ENCODE measurements at regions not wholly inside any gene's neighbourhood (a gene's known extent, or its start where the extent isn't known, plus 50 kb on each side); places are given as distances from the start of the nearest gene placed in this dataset.
"Not testable (repeated sequence)": the region's sequence is repeated elsewhere in the genome, so short reads cannot be mapped to it uniquely, and the experiment has no call there.

DNA sequence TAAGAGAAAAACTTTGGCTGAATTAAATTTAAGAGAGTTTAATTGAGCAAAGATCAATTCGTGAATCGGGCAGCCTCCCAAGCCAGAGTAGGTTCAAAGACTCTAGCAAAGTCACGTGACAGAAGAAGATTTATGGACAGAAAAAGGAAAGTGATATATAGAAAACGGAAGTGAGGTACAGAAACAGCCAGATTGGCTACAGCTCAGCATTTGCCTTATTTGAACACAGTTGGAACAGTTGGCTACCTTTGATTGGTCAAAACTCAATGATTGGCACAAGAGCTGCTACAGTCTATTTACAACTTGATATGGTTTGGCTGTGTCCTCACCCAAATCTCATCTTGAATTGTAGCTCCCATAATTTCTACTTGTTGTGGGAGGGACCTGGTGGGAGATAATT is 102.6 kb downstream of the PLG start:
- DNase-seq: no peak

DNA sequence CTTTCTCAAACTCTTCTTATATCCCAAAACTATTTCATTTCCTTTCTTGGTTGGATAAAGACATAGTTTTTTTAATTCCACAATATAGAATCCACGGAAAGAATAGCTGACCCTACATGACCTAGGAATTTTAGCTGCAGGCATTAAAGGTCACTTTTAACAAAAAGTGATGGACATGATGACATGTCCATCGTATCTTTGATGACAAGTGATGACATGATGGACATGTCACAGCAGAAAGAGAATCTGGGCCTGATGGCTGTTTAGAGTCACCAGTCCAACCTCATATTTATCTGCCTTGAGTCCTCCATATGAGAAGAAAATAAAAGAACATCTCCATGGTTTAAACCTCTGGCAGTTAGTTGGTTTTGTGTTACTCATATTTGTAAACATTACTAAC is 106.2 kb downstream of the PLG start:
- no peak for DNase-seq

GRCh38 chr6:160810238-160810637 is 108.2 kb downstream of the PLG start:
- DNase-seq: no peak

DNA sequence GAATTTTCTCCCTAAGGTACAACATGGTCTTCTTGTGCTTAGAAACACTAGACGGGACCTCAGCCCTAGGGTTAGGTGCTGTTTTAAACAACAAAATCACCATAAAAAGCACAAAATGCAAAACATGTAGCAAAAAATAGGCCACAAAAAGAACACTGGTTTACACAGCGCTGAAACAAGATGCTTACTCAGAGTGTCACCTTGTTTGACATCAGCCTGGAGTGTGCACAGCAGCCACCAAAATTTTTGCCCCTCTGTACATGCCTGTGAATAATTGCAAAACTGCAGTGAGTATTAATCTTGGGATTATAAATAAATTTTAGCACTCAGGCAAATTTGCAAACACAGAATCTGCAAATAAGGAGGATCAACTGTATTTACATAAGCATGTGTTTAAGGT is 110.1 kb downstream of the PLG start:
- no peak for DNase-seq

DNA sequence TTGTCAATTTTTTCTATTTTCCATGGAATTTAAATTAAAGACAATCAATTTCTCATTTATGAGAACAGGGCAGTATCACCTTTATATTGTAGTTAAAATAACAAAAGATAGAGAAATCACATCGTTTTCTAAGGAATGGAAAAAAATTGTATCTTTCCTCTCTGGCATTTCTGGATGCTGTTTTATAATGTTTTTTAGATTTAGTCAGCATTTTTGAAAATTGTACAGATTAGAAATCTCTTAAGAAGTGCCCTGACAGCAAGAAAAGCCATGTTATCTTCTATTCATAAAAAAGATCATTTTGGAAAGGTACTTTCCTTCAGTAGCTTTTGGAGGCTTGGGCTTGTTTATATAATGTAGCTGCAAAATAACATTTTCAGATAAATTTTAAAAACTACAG is 116.9 kb downstream of the PLG start:
- no peak for DNase-seq

- DNase-seq: not testable (repeated sequence)
These were observed 118.6 kb downstream of the PLG start for GRCh38 chr6:160820661-160821060.

GRCh38 chr6:160831739-160832138 is 129.7 kb downstream of the PLG start:
- DNase-seq: no peak

- DNase-seq: no peak
These were observed 130.4 kb downstream of the PLG start for GRCh38 chr6:160832422-160832821.

GRCh38 chr6:160837146-160837545 is 135.1 kb downstream of the PLG start:
- DNase-seq: no peak

DNA sequence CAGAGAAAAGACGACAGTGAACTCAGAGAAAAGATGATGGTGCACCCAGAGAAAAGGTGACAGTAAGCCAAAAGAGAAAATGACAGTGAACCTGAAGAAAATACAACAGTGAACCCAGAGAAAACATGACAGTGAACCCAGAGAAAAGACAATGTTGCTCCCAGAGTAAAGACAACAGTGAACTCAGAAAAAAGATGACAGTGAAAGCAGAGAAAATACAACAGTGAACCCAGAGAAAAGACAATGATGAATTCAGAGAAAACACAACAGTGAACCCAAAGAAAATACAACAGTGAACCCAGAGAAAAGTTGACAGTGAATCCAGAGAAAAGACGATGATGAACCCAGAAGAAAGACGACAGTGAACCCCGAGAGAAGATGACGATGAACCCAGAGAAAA is 140.5 kb upstream of the MAP3K4 start:
- no peak for DNase-seq

- DNase-seq: no peak
These were observed 137.6 kb upstream of the MAP3K4 start for GRCh38 chr6:160853946-160854345.

DNA sequence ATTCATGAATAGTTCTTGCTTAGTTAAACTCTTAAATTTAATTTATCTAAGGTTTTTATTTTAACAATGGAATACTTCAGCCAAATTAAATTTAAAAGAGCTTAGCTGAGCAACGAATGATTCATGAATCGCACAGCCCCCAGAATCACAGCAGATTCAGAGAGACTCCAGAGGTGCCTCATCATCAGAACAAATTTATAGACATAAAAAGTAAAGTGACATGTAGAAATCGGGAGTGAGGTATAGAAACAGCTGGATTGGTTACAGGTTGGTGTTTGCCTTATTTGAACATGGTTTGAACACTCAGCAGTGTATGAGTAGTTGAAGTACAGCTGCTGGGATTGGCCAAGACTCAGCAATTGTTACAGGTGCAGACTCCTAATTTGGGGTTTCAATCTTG is 132.7 kb upstream of the MAP3K4 start:
- no peak for DNase-seq

DNA sequence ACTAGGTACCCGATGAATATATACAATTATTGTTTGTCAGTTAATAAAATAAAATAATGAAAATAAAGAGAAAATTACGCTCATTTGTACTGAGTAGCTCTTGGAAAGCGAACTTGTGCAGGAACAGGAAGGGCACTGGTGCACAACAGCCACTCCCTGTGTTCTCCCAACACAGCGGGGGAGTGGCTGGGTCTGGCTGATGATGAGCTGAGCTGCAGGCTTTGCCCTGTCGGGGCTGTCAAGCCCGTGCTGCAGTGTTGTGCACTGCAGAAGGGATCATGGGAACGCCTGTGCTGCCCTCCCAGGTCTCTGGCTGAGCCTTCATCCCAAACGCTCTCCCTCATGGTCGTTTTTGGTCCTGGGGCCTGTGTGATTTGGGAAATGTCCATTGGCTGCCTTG is 131.7 kb upstream of the MAP3K4 start:
- no peak for DNase-seq

- no peak for DNase-seq
These were observed 129.7 kb upstream of the MAP3K4 start for GRCh38 chr6:160861824-160862223.

DNA sequence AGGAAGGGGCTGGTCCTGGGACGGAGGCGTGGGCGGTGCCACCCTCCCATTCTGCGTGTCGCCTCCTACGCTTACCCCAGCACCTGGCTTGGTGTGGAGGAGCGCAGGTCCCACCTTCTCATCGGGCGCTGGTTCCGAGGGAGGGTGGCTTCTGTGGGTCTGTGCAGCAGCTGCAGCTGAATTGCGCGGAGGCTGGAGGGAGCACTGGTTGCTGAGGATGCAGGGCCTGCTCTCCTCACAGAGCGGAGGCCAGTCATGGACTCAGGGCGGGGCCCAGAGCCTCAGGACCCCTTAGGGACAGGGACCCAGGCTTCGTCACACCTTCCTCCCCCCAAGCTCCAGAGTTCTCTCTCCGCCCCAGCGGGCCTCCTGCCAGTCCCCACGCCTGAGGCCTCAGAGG is 127.8 kb upstream of the MAP3K4 start:
- no peak for DNase-seq

DNA sequence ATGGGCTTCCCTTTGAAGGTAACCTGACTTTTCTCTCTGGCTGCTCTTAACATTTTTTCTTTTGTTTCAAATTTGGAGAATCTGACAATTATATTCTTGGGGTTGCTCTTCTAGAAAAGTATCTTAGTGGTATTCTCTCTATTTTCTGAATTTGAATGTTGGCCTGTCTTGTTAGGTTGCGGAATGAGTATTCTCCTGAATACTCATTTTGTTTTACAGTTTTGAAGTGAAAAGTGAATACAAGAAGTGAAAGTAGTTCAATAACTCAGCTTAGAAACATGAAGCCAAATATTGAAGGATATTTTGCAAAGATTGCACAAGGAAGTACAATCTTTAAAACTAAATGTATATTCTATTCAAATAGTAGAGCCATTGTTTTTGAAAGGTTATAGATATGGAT is 120.2 kb upstream of the MAP3K4 start:
- no peak for DNase-seq

DNA sequence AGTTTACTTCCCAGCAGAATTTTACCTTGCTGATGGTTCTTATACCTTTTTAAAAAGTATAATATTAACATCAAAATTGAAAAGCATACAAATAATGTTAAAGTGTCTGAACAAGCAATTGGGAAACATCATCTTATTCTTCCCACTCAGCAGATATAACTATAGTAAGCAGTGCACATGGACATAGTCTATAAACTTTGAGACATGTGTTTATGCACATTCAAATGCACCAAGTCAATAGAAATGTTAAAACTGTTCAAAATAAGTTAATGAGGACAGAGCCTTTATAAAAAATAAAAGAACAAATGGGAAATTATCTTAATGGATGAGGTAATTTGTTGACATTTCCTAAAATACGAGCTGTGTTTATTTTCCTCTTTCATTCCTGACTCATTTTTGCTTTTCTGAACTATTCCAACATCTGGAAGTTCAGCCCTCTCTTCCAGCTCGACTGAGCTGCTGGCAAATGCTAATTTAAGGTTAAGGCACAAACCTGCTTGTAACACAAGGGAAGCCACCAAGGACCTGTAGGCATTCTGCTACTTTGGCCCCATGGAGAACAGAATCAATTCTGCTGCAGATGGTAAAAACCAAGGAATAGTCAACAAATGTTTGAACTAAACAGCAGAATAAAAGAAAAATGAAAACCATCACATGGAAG is 110.3 kb upstream of the MAP3K4 start:
- no peak for DNase-seq

DNA sequence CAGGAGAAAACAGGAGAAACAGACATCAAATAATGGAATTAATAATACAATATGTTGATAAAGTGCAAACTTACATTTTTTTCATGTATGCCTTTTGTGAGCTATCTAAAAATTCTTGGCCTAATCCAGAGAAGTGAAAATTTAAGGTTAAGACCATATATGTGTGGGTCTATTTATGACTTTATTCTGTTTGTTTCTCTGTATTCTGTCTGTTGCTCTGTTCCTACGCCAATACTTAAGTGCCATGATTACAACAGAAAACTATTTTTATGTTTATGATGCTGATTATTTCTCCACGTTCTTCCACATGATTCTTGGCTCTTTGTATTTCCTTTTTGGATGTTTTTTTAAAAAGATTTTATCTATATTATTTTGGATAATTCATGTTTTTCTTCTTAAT is 109.6 kb upstream of the MAP3K4 start:
- no peak for DNase-seq

- DNase-seq: no peak
These were observed 108.7 kb upstream of the MAP3K4 start for GRCh38 chr6:160882791-160883279.

DNA sequence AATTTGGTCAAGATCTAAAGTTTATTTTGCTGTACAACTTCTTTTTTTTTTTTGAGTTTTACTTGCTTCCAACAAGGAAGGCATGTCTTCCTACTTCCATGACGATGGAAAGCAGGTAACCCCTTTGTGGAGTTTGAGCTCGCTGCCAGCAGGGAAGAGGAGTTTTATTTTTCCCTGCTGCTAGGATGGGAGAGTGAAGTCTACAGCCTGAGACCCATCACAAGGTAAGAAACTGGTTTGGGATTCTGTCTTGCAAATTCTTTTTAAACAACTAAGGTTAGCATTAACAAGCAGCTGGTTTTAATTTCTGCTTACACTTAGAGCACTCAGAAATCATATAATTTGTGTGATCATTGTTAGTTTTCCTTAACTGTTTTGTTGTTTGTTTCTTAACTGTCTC is 108.0 kb upstream of the MAP3K4 start:
- no peak for DNase-seq

DNA sequence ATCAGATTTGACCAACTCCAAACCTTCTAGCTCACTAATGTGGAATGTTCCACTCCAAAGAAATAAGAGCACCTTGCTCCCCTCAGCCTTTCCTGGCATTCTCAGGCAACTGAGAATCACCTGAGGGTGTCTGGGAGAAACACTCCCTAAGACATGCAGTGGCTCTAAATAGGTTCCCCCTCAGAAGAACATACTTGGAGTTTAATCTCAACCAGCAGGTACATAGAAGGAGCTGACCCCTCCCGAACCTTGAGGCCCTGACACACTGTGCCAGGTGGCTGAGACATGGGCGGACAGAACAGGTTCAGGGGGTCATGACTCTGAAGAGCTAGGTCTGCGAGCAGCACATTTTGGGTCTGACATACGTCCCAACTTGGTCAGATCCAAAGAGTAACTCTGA is 107.6 kb upstream of the MAP3K4 start:
- DNase-seq: no peak

- DNase-seq: not testable (repeated sequence)
These were observed 102.4 kb upstream of the MAP3K4 start for GRCh38 chr6:160889148-160889547.

- no peak for DNase-seq
These were observed 99.9 kb upstream of the MAP3K4 start for GRCh38 chr6:160891690-160892089.

DNA sequence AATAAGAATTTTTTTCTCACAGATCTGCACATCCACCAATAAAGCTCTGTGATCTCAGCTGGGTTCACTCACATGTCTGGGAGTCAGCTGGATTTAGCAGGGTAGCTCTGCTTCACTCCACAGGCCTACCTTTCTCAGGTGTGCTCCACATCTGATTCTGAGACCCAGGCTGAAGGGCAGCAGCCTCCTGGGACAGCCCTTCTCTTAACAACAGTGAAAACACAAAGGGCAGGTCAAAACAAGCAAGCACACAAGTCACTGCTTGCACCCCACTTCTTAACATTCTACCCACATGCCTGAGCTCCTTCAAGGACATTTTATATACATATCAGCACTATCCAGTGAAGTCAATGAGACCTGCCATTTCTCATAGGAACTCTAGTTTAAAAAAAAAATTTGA is 96.0 kb upstream of the MAP3K4 start:
- no peak for DNase-seq

DNA sequence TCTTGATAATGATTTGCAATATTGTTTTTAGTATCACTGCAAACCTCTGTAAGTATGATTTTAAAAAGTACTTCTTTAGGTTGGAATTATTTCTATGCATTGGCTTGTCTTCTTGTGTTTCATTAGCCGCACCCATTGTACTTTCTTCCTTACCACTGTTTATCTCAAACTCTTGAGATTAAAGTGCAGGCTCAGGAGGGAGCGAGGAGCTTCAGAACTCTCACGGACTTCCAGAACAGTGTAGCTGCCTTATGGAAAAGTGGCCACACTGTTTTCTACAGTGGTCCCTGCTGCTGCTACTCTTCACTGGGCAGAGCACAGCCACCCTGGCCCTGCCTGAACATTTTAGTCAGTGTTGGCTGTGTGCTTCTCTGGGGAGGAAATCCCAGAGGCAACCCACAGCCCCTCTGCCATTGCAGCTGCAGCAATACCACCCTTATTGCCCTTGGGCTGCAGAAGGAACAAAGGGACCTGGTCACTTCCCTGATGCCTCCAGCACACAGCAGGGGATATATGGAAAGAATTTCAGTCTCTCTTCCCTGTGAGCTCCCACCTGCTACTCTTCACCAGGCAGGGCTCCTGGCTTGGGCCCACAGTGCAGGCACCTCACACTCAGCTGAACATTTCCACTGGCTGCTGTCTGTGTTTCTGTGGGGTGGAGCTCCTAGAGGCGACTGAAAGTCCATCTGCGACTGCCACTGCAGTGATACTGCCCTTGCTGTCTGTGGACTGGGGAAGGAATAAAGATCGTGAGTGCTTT is 91.7 kb upstream of the MAP3K4 start:
- no peak for DNase-seq

Data from activated T-cell treated with anti-CD3 and anti-CD28 coated beads for 4 hours (primary cell).